ENCODE measurements at regions not wholly inside any gene's neighbourhood (a gene's known extent, or its start where the extent isn't known, plus 50 kb on each side); places are given as distances from the start of the nearest gene placed in this dataset.

GRCh38 chr3:72437661-72438406, 410.4 kb downstream of the SHQ1 start:
- Mint-ChIP-seq H3K4me3 (peak overlapping the region; percentile 49), H3K9me3 (no peaks in the 10 kb centered on the region), H3K36me3 (peaks cover 96% of the 10 kb centered on the region), H3K27ac (peak overlapping the region; percentile 88), H3K4me1 (peaks cover 81% of the 10 kb centered on the region)
- peak; percentile 90 for ATAC-seq
- peak in 1 of 2 donors; percentile 44 for DNase-seq (ENCODE audit: low spot score in 2 of 2)

- no peak for DNase-seq (ENCODE audit: low spot score in 2 of 2)
- Mint-ChIP-seq H3K9me3 (no peaks in the 10 kb centered on the region), H3K4me1 (peaks cover 81% of the 10 kb centered on the region), H3K36me3 (peaks cover 96% of the 10 kb centered on the region), H3K27ac (peak overlapping the region; percentile 88), H3K4me3 (peak overlapping the region; percentile 49)
- ATAC-seq, result peak; percentile 80
Observed at GRCh38 chr3:72436863-72437592, 411.2 kb downstream of the SHQ1 start.

GRCh38 chr3:72434296-72434695, 413.9 kb downstream of the SHQ1 start:
- no peak for ATAC-seq
- Mint-ChIP-seq H3K36me3 (peaks cover 83% of the 10 kb centered on the region), H3K27ac (no peak overlapping the region), H3K4me1 (peaks cover 64% of the 10 kb centered on the region), H3K9me3 (no peaks in the 10 kb centered on the region), H3K4me3 (no peak overlapping the region)
- DNase-seq (ENCODE audit: low spot score in 2 of 2), result no peak

GRCh38 chr3:72432246-72432645, 416.0 kb downstream of the SHQ1 start:
- H3K4me3 Mint-ChIP-seq, result no peak overlapping the region
- no peak for ATAC-seq

GRCh38 chr3:72429589-72430353, 418.5 kb downstream of the SHQ1 start:
- ATAC-seq (no peak), DNase-seq (ENCODE audit: low spot score in 2 of 2) (no peak)
- Mint-ChIP-seq H3K36me3 (peaks cover 80% of the 10 kb centered on the region), H3K27ac (no peak overlapping the region), H3K9me3 (no peaks in the 10 kb centered on the region), H3K4me1 (peaks cover 78% of the 10 kb centered on the region), H3K4me3 (no peak overlapping the region)

More at GRCh38 chr3:72432246-72432645, 416.0 kb downstream of the SHQ1 start:
- Mint-ChIP-seq H3K36me3 (peaks cover 80% of the 10 kb centered on the region), H3K27ac (no peak overlapping the region), H3K9me3 (no peaks in the 10 kb centered on the region), H3K4me1 (peaks cover 62% of the 10 kb centered on the region)
- no peak for DNase-seq (ENCODE audit: low spot score in 2 of 2)

GRCh38 chr3:72428803-72429202, 419.4 kb downstream of the SHQ1 start:
- H3K36me3 Mint-ChIP-seq, result peaks cover 80% of the 10 kb centered on the region
- no peaks in the 10 kb centered on the region for H3K9me3 Mint-ChIP-seq
- no peak overlapping the region for H3K27ac Mint-ChIP-seq
- DNase-seq (ENCODE audit: low spot score in 2 of 2) (no peak), ATAC-seq (no peak)
- H3K4me1 Mint-ChIP-seq, result peaks cover 71% of the 10 kb centered on the region
- peak overlapping the region; percentile 5 for H3K4me3 Mint-ChIP-seq

- DNase-seq (ENCODE audit: low spot score in 2 of 2) (no peak), ATAC-seq (peak; percentile 55)
- Mint-ChIP-seq H3K4me1 (peaks cover 67% of the 10 kb centered on the region), H3K27ac (peak overlapping the region; percentile 85), H3K36me3 (peaks cover 83% of the 10 kb centered on the region), H3K4me3 (peak overlapping the region; percentile 53), H3K9me3 (no peaks in the 10 kb centered on the region)
Observed at GRCh38 chr3:72427624-72428023, 420.6 kb downstream of the SHQ1 start.

- Mint-ChIP-seq H3K4me1 (peaks cover 65% of the 10 kb centered on the region), H3K27ac (peak overlapping the region; percentile 85)
- ATAC-seq, result peak; percentile 92
Observed at GRCh38 chr3:72426618-72427397, 421.4 kb downstream of the SHQ1 start.

GRCh38 chr3:72423643-72424042, 424.6 kb downstream of the SHQ1 start:
- H3K4me1 Mint-ChIP-seq, result peaks cover 79% of the 10 kb centered on the region
- H3K4me3 Mint-ChIP-seq, result no peak overlapping the region
- peaks cover 5% of the 10 kb centered on the region for H3K9me3 Mint-ChIP-seq
- DNase-seq (ENCODE audit: low spot score in 2 of 2), result no peak
- H3K27ac Mint-ChIP-seq, result no peak overlapping the region
- H3K36me3 Mint-ChIP-seq, result peaks cover 77% of the 10 kb centered on the region
- ATAC-seq, result no peak

More at GRCh38 chr3:72426618-72427397, 421.4 kb downstream of the SHQ1 start:
- no peak for DNase-seq (ENCODE audit: low spot score in 2 of 2)
- Mint-ChIP-seq H3K9me3 (peaks cover 4% of the 10 kb centered on the region), H3K4me3 (peak overlapping the region; percentile 53), H3K36me3 (peaks cover 78% of the 10 kb centered on the region)

GRCh38 chr3:72421786-72422185, 426.5 kb downstream of the SHQ1 start:
- H3K4me3 Mint-ChIP-seq, result no peak overlapping the region
- no peak overlapping the region for H3K27ac Mint-ChIP-seq
- H3K4me1 Mint-ChIP-seq, result peaks cover 68% of the 10 kb centered on the region
- peaks cover 5% of the 10 kb centered on the region for H3K9me3 Mint-ChIP-seq
- H3K36me3 Mint-ChIP-seq, result peaks cover 62% of the 10 kb centered on the region
- ATAC-seq (no peak), DNase-seq (ENCODE audit: low spot score in 2 of 2) (no peak)

- H3K4me3 Mint-ChIP-seq, result no peak overlapping the region
- H3K4me1 Mint-ChIP-seq, result peaks cover 68% of the 10 kb centered on the region
- no peak overlapping the region for H3K27ac Mint-ChIP-seq
- peaks cover 5% of the 10 kb centered on the region for H3K9me3 Mint-ChIP-seq
- peaks cover 62% of the 10 kb centered on the region for H3K36me3 Mint-ChIP-seq
- DNase-seq (ENCODE audit: low spot score in 2 of 2) (no peak), ATAC-seq (no peak)
Observed at GRCh38 chr3:72421126-72421525, 427.1 kb downstream of the SHQ1 start.

- Mint-ChIP-seq H3K4me1 (peaks cover 73% of the 10 kb centered on the region), H3K4me3 (no peak overlapping the region), H3K9me3 (peaks cover 5% of the 10 kb centered on the region), H3K36me3 (peaks cover 53% of the 10 kb centered on the region), H3K27ac (no peak overlapping the region)
- DNase-seq (ENCODE audit: low spot score in 2 of 2) (no peak), ATAC-seq (no peak)
Observed at GRCh38 chr3:72418856-72419255, 429.4 kb downstream of the SHQ1 start.

GRCh38 chr3:72418244-72418643, 430.0 kb downstream of the SHQ1 start:
- Mint-ChIP-seq H3K36me3 (peaks cover 50% of the 10 kb centered on the region), H3K4me3 (no peak overlapping the region), H3K27ac (no peak overlapping the region), H3K9me3 (peaks cover 5% of the 10 kb centered on the region), H3K4me1 (peaks cover 73% of the 10 kb centered on the region)
- no peak for DNase-seq (ENCODE audit: low spot score in 2 of 2)
- peak; percentile 80 for ATAC-seq

- Mint-ChIP-seq H3K27ac (no peak overlapping the region), H3K4me3 (no peak overlapping the region), H3K9me3 (no peaks in the 10 kb centered on the region), H3K4me1 (peaks cover 82% of the 10 kb centered on the region), H3K36me3 (peaks cover 50% of the 10 kb centered on the region)
- no peak for DNase-seq (ENCODE audit: low spot score in 2 of 2)
- no peak for ATAC-seq
Observed at GRCh38 chr3:72414481-72415016, 433.7 kb downstream of the SHQ1 start.
